Esophagus muscularis mucosa (tissue), 3 donors: ENCODE measurements at regions not wholly inside any gene's neighbourhood (a gene's known extent, or its start where the extent isn't known, plus 50 kb on each side); places are given as distances from the start of the nearest gene placed in this dataset.

Experiments used
- CTCF ChIP-seq, 3 experiments: fragments of 200-600 bp in 2 of 3; fragments of 450-650 bp in 1 of 3; sonication (generic) in 2 of 3; IDR thresholded peaks; one replicate each; pipeline ENCODE4 v1.5.1; 2017 to 2019; ENCODE audit warnings: antibody characterized with exemption in 3 of 3, mild to moderate bottlenecking in 2 of 3, moderate library complexity in 1 of 3
- POLR2A ChIP-seq: fragments of 450-650 bp; IDR thresholded peaks from one replicate; pipeline ENCODE4 v1.6.1; 2017; ENCODE audit warnings: antibody characterized with exemption, moderate library complexity, mild to moderate bottlenecking, low read depth
- POLR2AphosphoS5 ChIP-seq, 2 donors: sonication (generic); formaldehyde crosslinking; IDR thresholded peaks; one replicate each; pipeline ENCODE4 v1.6.1; 2017; ENCODE audit warnings: antibody characterized with exemption in 2 of 2

GRCh38 chr10:117754770-117755658, 212.5 kb downstream of the EMX2 start:
- TF ChIP-seq POLR2A: no peak
- no peak for TF ChIP-seq CTCF (IDR thresholded peaks at IDR 0.05)
- TF ChIP-seq POLR2AphosphoS5 (IDR thresholded peaks at IDR 0.05): no peak
